Skeletal muscle satellite cell (primary cell): ENCODE measurements at regions not wholly inside any gene's neighbourhood (a gene's known extent, or its start where the extent isn't known, plus 50 kb on each side); places are given as distances from the start of the nearest gene placed in this dataset.

Experiments
- H3K27me3 ChIP-seq: 2 replicates; pipeline ENCODE4 v1.7.0; 2013; ENCODE audit warnings: low read length; ENCODE audit not compliant: control insufficient read depth, insufficient read depth
- H3K36me3 ChIP-seq: 2 replicates; pipeline ENCODE4 v1.7.0; 2013; ENCODE audit warnings: mild to moderate bottlenecking, control low read depth, low read length; ENCODE audit not compliant: insufficient read depth
- H3K4me1 ChIP-seq: 2 replicates; pipeline ENCODE4 v1.7.0; 2013; ENCODE audit warnings: low read length; ENCODE audit not compliant: control insufficient read depth, insufficient read depth
- H3K4me2 ChIP-seq: 2 replicates; pipeline ENCODE4 v1.7.0; 2013; ENCODE audit warnings: mild to moderate bottlenecking, low read length
- H3K4me3 ChIP-seq: 2 replicates; pipeline ENCODE4 v1.7.0; 2013; ENCODE audit warnings: low read length
- H3K9ac ChIP-seq: 2 replicates; pipeline ENCODE4 v1.7.0; 2013; ENCODE audit warnings: mild to moderate bottlenecking, low read depth, low read length, moderate library complexity
- H3K9me3 ChIP-seq: replicated peaks from 2 replicates; pipeline ENCODE4 v1.7.0; 2013; ENCODE audit warnings: mild to moderate bottlenecking, control low read depth, low read length

GRCh38 chr4:100061835-100062234 is 111.8 kb upstream of the H2AZ1 start:
- H3K36me3 ChIP-seq, result no peaks in the 10 kb centered on the region

GRCh38 chr4:100060765-100061416 is 110.8 kb upstream of the H2AZ1 start:
- H3K4me2 ChIP-seq, result no peak overlapping the region
- H3K4me1 ChIP-seq, result peaks cover 13% of the 10 kb centered on the region
- H3K9ac ChIP-seq, result no peak overlapping the region
- no peaks in the 10 kb centered on the region for H3K9me3 ChIP-seq
- H3K36me3 ChIP-seq, result no peaks in the 10 kb centered on the region
- H3K27me3 ChIP-seq, result no peaks in the 10 kb centered on the region
- H3K4me3 ChIP-seq, result no peak overlapping the region

More at GRCh38 chr4:100061835-100062234, 111.8 kb upstream of the H2AZ1 start:
- no peaks in the 10 kb centered on the region for H3K27me3 ChIP-seq
- peaks cover 13% of the 10 kb centered on the region for H3K4me1 ChIP-seq
- no peak overlapping the region for H3K9ac ChIP-seq
- no peak overlapping the region for H3K4me2 ChIP-seq
- no peaks in the 10 kb centered on the region for H3K9me3 ChIP-seq
- H3K4me3 ChIP-seq, result no peak overlapping the region

DNA sequence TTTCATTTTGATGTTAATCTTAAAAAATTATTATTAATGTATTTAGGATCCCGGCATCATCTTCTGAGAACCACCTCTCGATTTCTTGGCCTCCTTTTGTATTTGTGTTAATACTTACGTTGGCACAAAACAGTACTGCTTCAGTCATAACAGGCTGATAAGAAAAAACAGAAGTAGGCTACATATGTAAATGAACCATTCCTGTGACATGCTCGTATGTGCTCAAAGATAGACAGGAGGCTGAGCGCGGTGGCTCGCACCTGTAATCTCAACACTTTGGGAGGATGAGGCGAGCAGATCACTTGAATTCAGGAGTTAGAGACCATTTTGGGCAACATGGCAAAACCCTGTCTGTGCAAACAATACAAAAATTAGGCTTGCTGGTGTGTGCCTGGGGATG is 109.4 kb upstream of the H2AZ1 start:
- Histone ChIP-seq H3K4me2 (no peak overlapping the region), H3K4me3 (no peak overlapping the region), H3K36me3 (no peaks in the 10 kb centered on the region), H3K9ac (no peak overlapping the region), H3K4me1 (peaks cover 13% of the 10 kb centered on the region), H3K27me3 (no peaks in the 10 kb centered on the region), H3K9me3 (no peaks in the 10 kb centered on the region)

DNA sequence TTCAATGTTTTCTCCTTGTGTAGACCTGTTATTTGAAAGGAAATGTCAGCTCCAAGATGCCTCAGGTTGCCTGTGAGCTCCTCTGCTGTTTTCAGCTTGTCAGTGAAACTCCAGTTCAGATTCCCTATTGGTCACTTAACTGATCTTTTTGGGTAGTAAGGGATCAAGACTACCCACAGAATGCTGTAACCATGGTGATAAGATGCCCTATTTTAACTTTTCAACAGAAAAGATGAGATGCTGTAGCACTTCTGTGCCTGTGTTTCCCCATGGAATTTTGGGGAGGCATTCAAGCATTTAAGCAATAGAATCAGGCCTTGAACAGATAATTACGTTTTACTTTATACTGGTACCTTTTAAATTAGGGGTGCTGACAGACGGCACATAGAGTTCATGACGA is 106.6 kb upstream of the H2AZ1 start:
- no peaks in the 10 kb centered on the region for H3K4me1 ChIP-seq
- H3K36me3 ChIP-seq, result no peaks in the 10 kb centered on the region
- no peaks in the 10 kb centered on the region for H3K9me3 ChIP-seq
- H3K27me3 ChIP-seq, result no peaks in the 10 kb centered on the region
- no peak overlapping the region for H3K9ac ChIP-seq
- no peak overlapping the region for H3K4me2 ChIP-seq
- H3K4me3 ChIP-seq, result no peak overlapping the region

- Histone ChIP-seq H3K4me2 (no peak overlapping the region), H3K9me3 (no peaks in the 10 kb centered on the region), H3K36me3 (no peaks in the 10 kb centered on the region), H3K27me3 (no peaks in the 10 kb centered on the region), H3K4me3 (no peak overlapping the region), H3K9ac (no peak overlapping the region), H3K4me1 (no peaks in the 10 kb centered on the region)
These were observed 104.0 kb upstream of the H2AZ1 start for GRCh38 chr4:100054071-100054470.

GRCh38 chr4:100049872-100050271 is 99.8 kb upstream of the H2AZ1 start:
- Histone ChIP-seq H3K9ac (no peak overlapping the region), H3K27me3 (no peaks in the 10 kb centered on the region), H3K4me3 (no peak overlapping the region), H3K4me2 (no peak overlapping the region), H3K9me3 (no peaks in the 10 kb centered on the region), H3K36me3 (no peaks in the 10 kb centered on the region), H3K4me1 (no peaks in the 10 kb centered on the region)

DNA sequence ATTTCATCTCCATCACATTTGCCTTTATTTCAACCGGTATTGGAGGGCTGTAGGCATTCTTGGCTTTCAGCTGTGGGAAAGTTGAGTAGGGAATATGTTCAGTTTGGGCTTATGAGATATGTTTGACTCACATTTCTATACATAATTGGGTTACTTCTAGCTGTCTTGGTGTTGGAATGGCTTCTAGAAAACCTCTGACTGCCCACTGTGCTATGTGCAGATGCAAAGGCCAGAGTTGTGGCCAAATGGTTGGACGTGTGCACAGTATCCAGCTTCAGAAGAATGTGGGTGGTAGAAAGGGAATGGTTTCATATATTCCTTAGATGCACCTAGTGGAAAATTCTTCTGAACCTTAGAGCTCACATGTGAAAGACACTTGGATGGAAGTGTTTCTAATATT is 92.6 kb upstream of the H2AZ1 start:
- H3K9me3 ChIP-seq, result no peaks in the 10 kb centered on the region
- no peaks in the 10 kb centered on the region for H3K27me3 ChIP-seq
- no peak overlapping the region for H3K9ac ChIP-seq
- H3K4me1 ChIP-seq, result no peaks in the 10 kb centered on the region
- no peaks in the 10 kb centered on the region for H3K36me3 ChIP-seq
- H3K4me2 ChIP-seq, result no peak overlapping the region
- H3K4me3 ChIP-seq, result no peak overlapping the region

DNA sequence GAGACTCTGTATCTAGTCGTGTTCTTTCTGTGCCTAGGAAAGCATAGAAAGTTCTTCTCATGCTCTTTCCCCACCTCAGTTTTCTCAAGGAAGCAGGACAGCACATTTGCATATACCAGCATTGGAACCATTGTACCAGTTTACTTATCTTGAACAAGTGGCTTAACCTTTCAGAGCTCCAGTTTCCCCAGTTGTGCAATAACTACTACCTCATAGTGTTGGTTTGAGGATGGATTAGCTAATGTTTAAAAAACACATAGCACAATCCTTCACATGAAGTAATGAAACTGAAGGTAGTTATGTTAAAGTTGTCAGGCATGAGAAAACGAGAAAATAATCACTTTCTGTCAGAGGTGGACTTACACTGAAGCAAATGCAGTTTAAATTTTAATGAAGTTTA is 92.2 kb upstream of the H2AZ1 start:
- Histone ChIP-seq H3K4me1 (no peaks in the 10 kb centered on the region), H3K9me3 (no peaks in the 10 kb centered on the region), H3K36me3 (no peaks in the 10 kb centered on the region), H3K27me3 (no peaks in the 10 kb centered on the region), H3K4me3 (no peak overlapping the region), H3K9ac (no peak overlapping the region), H3K4me2 (no peak overlapping the region)

GRCh38 chr4:100041646-100042045 is 91.6 kb upstream of the H2AZ1 start:
- no peaks in the 10 kb centered on the region for H3K9me3 ChIP-seq
- H3K9ac ChIP-seq, result no peak overlapping the region
- no peaks in the 10 kb centered on the region for H3K4me1 ChIP-seq
- H3K4me2 ChIP-seq, result no peak overlapping the region
- no peaks in the 10 kb centered on the region for H3K27me3 ChIP-seq
- H3K36me3 ChIP-seq, result no peaks in the 10 kb centered on the region
- no peak overlapping the region for H3K4me3 ChIP-seq

DNA sequence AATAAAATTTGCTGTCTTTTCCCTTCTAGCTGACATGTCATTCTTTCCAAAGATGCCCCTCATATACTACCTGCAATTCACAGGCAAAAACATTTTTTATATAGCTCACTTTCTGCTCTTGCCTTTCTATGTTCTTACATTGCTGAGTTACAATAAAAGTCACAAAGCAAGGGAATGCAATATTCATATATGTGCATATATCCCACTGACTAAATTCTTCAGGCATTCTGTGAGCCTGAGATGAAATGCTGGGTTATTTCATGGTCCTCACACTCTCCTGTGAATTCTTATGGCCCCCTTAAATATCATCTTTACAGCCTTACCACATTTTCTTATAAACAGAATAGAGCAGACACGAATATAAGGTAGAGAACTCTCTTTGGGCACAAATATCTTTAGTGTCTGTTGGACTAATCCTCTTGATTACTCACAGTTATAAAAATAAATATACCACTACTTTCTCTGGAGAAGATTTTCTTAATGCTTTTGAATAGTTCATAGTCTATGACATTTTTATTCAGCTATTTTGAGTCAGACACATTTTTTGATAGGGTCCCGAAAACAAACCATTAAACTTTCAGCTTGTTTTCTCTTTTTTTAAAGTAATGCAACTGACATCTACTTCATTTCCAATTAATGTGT is 84.1 kb upstream of the H2AZ1 start:
- no peaks in the 10 kb centered on the region for H3K9me3 ChIP-seq
- H3K36me3 ChIP-seq, result no peaks in the 10 kb centered on the region
- no peak overlapping the region for H3K4me2 ChIP-seq
- H3K4me1 ChIP-seq, result no peaks in the 10 kb centered on the region
- no peak overlapping the region for H3K4me3 ChIP-seq
- H3K9ac ChIP-seq, result no peak overlapping the region
- no peaks in the 10 kb centered on the region for H3K27me3 ChIP-seq

- H3K4me1 ChIP-seq, result no peaks in the 10 kb centered on the region
- H3K4me2 ChIP-seq, result no peak overlapping the region
These were observed 76.0 kb upstream of the H2AZ1 start for GRCh38 chr4:100026066-100026465.

DNA sequence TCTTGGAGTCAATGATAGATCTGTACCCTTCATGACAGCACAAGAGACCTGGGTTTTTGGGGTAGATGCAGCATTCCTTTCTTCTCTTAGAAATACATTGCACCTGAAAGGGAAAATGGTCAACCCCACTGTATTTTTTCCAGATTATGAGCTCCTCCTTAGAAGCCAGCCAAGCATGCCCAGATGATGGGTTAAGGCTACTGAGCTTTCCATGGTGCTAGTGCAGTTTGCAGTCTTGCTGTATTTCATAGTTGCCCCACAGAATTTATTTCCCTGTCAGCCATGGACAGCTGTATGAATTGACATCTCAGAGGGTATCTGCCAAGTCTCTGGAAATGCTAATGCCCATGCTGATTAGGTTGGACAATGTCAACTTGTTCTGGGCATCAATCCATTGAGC is 73.7 kb upstream of the H2AZ1 start:
- H3K27me3 ChIP-seq, result no peaks in the 10 kb centered on the region
- no peaks in the 10 kb centered on the region for H3K9me3 ChIP-seq

More at GRCh38 chr4:100026066-100026465, 76.0 kb upstream of the H2AZ1 start:
- Histone ChIP-seq H3K27me3 (no peaks in the 10 kb centered on the region), H3K4me3 (no peak overlapping the region), H3K9me3 (no peaks in the 10 kb centered on the region), H3K36me3 (no peaks in the 10 kb centered on the region), H3K9ac (no peak overlapping the region)

More for the DNA sequence above, 73.7 kb upstream of the H2AZ1 start:
- H3K36me3 ChIP-seq, result no peaks in the 10 kb centered on the region
- H3K9ac ChIP-seq, result no peak overlapping the region
- H3K4me1 ChIP-seq, result no peaks in the 10 kb centered on the region
- no peak overlapping the region for H3K4me3 ChIP-seq
- no peak overlapping the region for H3K4me2 ChIP-seq
